Astrocyte of the hippocampus (primary cell): ENCODE measurements at regions not wholly inside any gene's neighbourhood (a gene's known extent, or its start where the extent isn't known, plus 50 kb on each side); places are given as distances from the start of the nearest gene placed in this dataset.
"Not testable (repeated sequence)": the region's sequence is repeated elsewhere in the genome, so short reads cannot be mapped to it uniquely, and the experiment has no call there.

Experiments
- DNase-seq: peaks from one replicate; pipeline ENCODE4 v3.0.0; 2011; ENCODE audit warnings: low read depth, low spot score

DNA sequence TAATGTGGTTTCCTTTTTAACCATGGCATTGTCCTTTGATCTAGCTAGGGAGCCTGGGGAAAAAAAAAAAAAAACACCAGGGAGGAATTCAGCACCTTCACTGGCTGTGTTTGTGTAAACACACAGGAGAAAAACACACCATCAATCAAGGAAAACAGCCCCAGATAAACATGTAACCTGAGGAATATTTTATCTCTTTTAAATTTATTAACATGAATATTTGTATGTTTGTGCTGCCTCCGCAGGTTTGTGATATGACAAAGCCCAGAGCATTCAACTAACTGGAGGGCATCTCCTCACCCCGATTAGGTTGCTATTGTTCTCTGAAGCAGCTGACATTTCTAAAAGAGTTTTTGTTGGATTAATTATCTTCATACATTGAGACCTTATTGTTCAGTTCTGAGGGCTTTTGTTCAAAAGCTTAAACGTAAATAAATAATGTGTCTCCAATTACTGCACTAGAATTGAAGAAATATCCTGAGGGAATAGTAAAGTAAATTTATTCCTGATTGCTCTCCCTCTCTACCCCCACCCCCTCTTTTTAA, 89.4 kb upstream of the SEMA3E start:
- DNase-seq = peak; percentile 23

DNA sequence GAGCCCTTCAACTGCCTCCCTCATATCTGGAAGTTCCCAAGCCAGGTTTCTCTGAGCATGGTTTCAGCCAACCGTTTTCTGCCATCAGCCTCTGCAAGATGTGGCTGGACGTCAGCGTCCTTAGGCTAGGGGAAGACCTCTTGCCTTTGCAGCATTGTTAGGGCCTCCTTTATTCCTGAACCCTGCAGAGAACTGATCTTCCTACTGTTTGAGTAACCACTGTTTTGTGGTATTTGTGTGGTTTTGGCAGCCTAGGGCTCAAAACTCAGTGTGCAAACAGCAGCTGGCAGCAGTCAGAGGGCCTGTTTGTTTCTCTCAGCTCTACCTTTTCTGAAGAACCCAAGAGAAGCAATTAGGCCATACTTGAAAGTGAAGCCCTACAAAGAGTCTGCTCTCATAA, 83.4 kb upstream of the SEMA3E start:
- DNase-seq = peak; percentile 67

DNA sequence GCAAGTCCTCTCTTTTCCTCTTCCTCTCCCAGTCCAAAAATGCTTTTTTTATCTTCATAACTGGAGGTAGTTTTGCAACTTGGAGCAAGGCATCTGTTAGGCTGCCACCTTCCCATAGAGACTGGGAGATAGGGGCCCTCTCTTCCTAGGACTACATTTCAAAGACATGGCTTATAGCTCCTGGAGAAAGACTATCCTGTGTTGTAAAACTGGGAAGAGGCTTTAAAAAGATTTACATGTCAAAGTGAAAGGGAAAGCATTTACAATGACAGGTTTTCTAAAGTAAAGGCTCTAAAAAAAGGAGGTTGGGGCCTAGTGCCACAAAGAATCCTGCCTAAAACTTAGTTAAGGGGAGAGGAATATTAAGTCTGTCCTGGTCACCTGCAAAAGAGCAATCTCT, 82.2 kb upstream of the SEMA3E start:
- DNase-seq = no peak

DNA sequence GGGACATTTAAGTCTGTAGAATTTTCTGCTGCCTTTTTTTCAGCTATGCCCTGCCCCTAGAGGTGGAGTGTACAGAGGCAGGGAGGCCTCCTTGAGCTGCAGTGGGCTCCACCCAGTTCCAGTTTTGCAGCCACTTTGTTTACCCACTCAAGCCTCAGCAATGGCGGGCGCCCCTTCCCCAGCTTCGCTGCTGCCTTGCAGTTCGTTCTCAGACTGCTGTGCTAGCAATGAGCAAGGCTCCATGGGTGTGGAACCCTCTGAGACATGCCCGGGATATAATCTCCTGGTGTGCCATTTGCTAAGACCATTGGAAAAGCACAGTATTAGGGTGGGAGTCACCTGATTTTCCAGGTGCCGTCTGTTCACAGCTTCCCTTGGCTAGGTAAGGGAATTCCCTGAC, 68.0 kb upstream of the SEMA3E start:
- DNase-seq = not testable (repeated sequence)

DNA sequence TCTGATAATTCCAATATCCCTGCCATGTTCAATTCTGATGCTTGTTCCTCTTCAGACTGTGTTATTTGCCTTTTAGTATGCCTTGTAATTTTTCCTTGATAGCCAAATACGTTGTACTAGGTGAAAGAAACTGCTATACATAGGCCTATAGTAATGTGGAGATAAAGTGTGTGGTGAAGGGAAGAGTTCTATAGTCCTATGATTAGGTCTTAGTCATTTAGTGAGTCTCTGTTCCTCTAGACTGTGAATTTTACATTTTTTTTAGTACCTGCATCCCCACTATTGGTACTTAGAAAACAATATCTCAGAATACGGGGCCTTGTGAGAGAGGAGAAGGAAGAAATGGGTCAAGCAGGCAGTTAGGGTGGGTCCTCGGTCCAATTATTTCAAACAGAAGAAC, 59.6 kb upstream of the SEMA3E start:
- DNase-seq = no peak

DNA sequence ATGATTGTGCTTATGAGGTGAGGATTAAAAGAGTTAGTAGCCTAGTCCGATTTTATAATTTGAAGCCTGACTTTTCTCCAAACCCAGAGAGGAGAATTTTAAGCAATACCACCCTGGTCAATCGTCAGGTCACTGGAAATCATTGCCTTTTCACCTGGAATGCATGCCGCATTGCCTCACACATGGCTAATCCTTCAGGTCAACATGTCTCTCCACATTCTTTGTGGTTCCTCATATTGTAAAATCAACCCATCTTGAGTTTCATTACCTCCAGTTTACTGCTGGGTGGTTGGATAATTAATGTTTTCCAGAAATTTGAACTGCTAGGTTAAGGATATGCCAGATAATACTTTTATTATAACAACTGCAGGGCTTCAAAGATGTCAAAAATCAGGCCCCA, 55.6 kb upstream of the SEMA3E start:
- DNase-seq = no peak

DNA sequence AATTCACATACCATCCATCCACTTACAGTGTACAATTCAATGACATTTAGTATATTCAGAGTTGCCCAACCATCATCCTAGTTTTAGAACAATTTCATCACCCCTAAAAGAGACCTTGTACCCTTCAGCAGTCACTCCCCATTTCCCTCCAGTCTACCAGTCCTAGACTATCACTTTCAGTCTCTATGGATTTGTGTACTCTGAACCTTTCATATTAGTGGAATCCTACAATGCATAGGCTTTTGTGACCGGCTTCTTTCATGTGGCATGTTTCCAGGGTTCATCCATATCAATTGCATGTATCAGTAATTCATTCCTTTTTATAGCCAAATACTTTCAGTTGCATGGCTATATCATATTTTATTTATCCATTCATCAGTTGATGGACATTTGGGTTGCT, 53.5 kb upstream of the SEMA3E start:
- no peak for DNase-seq

DNA sequence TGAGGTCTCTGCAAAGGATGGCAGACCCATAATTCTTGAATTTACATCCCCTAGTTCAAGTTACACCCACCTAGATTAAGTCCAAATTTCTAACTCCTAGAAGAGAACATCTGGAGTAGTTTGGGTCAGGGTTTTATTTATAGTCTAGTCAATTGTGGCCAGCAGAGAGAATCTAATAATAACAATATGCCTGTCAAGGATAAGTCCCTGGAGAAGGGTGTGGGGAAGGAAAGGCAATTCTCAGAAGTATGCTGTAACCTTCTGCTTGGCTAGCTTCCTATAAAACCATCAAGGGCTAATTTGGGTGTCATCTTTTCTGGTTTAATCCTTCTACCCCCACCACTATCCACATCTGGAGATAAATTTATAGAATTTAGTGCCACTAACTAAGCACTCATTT, 52.8 kb upstream of the SEMA3E start:
- DNase-seq = no peak
